GM21367 (cell line): ENCODE measurements at regions not wholly inside any gene's neighbourhood (a gene's known extent, or its start where the extent isn't known, plus 50 kb on each side); places are given as distances from the start of the nearest gene placed in this dataset.

ENCODE experiments used
- ATAC-seq: cut with Tn5 transposase; IDR thresholded peaks from one replicate; pipeline ENCODE4 v1.9.1; 2021; ENCODE audit not compliant: unreplicated experiment

DNA sequence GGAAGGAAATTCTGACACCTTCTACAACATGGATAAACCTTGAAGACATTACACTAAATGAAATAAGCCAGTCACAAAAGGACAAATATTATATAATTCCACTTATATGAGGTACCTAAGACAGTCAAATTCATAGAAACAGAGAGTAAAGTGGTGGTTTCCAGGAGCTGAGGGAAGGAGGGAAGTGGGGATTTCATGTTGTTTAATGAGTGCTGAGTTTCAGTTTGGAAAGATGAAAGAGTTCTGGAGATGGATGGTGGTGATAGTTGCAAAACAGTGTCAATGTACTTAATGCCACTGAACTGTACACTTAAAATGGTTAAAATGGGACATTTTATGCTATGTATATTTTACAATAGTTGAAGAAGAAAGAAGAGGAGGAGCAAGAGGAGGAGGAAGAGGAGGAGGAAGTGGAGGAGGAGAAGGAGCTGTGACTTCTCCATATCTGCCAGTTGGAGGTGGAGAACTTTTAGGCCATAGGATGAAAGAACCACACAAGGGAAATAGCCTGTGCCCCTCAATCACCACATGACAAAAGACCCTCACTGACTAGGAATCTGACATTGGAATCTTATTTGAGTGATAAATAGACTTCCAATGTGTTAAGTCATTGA lies 55.3 kb upstream of the LGALSL start:
- ATAC-seq = no peak

GRCh38 chr2:64399521-64399920 lies 54.4 kb upstream of the LGALSL start:
- ATAC-seq = no peak

- ATAC-seq = no peak
These were observed 53.7 kb upstream of the LGALSL start for GRCh38 chr2:64400105-64400728.

- no peak for ATAC-seq
These were observed 53.0 kb upstream of the LGALSL start for GRCh38 chr2:64400733-64401528.

DNA sequence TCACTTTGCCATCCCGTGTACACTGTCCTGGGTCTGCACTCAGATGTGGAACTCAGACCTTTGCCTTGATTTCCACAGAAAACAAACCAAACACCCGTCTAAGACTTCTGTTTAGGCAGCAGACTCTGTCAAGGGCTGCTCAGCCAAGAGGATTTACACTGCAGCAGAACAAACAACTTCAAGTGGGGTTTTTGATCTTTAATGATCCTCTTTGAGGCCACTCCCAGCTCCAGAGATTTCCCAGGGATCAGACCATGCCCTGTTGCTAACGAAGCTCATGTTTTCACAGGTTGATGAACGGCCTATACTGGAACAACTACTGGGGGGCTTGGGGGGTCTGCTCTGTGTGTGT lies 52.5 kb upstream of the LGALSL start:
- no peak for ATAC-seq

GRCh38 chr2:64402876-64403275 lies 51.1 kb upstream of the LGALSL start:
- no peak for ATAC-seq

DNA sequence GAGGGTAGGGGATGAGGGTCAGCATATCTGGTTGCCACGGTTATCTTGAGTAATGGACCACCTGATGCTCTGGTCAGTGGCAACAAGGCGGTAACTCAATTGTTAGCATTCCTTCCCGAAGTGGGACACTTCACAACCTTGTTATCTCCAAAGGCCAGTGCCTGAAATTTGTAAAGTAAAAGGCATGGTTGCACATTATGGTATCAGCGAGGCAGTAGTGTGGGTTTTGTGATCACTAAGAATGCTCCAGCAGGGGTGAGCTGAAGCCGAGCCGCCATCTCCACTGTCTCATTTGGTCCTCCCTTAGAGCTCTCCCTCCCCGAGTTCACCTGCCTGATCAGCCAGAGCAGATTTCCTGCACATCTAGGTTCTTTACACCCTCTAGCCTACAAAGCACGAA lies 50.5 kb upstream of the LGALSL start:
- ATAC-seq = no peak

GRCh38 chr2:64404002-64404731 lies 49.8 kb upstream of the LGALSL start:
- no peak for ATAC-seq
